ENCODE measurements at regions not wholly inside any gene's neighbourhood (a gene's known extent, or its start where the extent isn't known, plus 50 kb on each side); places are given as distances from the start of the nearest gene placed in this dataset.
"Not testable (repeated sequence)": the region's sequence is repeated elsewhere in the genome, so short reads cannot be mapped to it uniquely, and the experiment has no call there.

DNA sequence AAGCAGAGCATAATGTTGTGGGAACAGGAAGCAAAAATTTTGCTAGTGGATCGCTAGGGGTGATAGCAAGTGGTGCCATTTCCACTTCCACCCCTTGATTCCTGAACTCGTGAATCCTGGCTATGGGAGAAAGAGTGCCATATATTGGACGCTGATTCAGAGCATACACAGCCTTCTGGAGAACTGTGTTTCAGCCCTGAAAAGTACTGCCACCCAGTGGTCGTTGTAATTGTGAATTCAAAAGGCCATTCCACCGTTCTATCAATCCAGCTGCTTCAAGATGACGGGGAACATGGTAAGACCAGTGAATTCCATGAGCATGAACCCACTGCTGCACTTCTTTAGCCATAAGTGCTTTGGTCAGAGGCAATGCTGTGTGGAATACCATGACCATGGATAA is 1559.4 kb downstream of the PCDH19 start:
- not testable (repeated sequence) for TF ChIP-seq SCRT2 (tag by site-specific recombination; IDR thresholded peaks at IDR 0.05); ZNF561 (tag by site-specific recombination; IDR thresholded peaks at IDR 0.05; ENCODE audit: borderline replicate concordance); ZNF274 (IDR thresholded peaks at IDR 0.05; ENCODE audit: low read length); ZNF274 (tag by site-specific recombination; IDR thresholded peaks at IDR 0.05; ENCODE audit: borderline replicate concordance)
- TF ChIP-seq, protein P1, sequence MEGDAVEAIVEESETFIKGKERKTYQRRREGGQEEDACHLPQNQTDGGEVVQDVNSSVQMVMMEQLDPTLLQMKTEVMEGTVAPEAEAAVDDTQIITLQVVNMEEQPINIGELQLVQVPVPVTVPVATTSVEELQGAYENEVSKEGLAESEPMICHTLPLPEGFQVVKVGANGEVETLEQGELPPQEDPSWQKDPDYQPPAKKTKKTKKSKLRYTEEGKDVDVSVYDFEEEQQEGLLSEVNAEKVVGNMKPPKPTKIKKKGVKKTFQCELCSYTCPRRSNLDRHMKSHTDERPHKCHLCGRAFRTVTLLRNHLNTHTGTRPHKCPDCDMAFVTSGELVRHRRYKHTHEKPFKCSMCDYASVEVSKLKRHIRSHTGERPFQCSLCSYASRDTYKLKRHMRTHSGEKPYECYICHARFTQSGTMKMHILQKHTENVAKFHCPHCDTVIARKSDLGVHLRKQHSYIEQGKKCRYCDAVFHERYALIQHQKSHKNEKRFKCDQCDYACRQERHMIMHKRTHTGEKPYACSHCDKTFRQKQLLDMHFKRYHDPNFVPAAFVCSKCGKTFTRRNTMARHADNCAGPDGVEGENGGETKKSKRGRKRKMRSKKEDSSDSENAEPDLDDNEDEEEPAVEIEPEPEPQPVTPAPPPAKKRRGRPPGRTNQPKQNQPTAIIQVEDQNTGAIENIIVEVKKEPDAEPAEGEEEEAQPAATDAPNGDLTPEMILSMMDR (tag by site-specific recombination; IDR thresholded peaks at IDR 0.05), result not testable (repeated sequence)

Measured in HEK293 (cell line).